Keratinocyte (primary cell): ENCODE measurements at regions not wholly inside any gene's neighbourhood (a gene's known extent, or its start where the extent isn't known, plus 50 kb on each side); places are given as distances from the start of the nearest gene placed in this dataset.
"Not testable (repeated sequence)": the region's sequence is repeated elsewhere in the genome, so short reads cannot be mapped to it uniquely, and the experiment has no call there.

ENCODE experiments used
- DNase-seq: peaks from one replicate; pipeline ENCODE4 v3.0.0-alpha.2; 2011; ENCODE audit warnings: low read depth, missing footprints, low spot score
- FAIRE-seq: peaks from 2 replicates; lab custom pipeline; 2011; peaks lifted over from hg19 to GRCh38; lab: Jason Lieb, UNC
- H2AFZ ChIP-seq: 2 replicates; pipeline ENCODE4 v1.6.0; 2012; ENCODE audit warnings: low read length, control low read depth, inconsistent platforms; ENCODE audit not compliant: control insufficient read depth
- H3K27ac ChIP-seq: 2 replicates; pipeline ENCODE4 v1.5.1; 2011; ENCODE audit warnings: low read length; ENCODE audit not compliant: control insufficient read depth, insufficient read depth
- H3K27me3 ChIP-seq: 3 replicates; pipeline ENCODE4 v1.6.0; 2011; ENCODE audit warnings: low read length; ENCODE audit not compliant: control insufficient read depth, insufficient read depth; ENCODE audit errors: extremely low read depth
- H3K36me3 ChIP-seq, 2 experiments: 2 replicates in 1 of 2; 3 replicates in 1 of 2; pipeline ENCODE4 v1.5.1; 2011; ENCODE audit warnings: low read length in 2 of 2, mild to moderate bottlenecking in 1 of 2; ENCODE audit not compliant: control insufficient read depth in 2 of 2, insufficient read depth in 2 of 2; ENCODE audit errors: extremely low read depth in 1 of 2
- H3K4me1 ChIP-seq: 3 replicates; pipeline ENCODE4 v1.5.1; 2011; ENCODE audit warnings: low read length; ENCODE audit not compliant: control insufficient read depth, insufficient read depth; ENCODE audit errors: extremely low read depth
- H3K4me2 ChIP-seq: 3 replicates; pipeline ENCODE4 v1.6.0; 2011; ENCODE audit warnings: low read depth, low read length; ENCODE audit not compliant: control insufficient read depth, insufficient read depth; ENCODE audit errors: extremely low read depth
- H3K4me3 ChIP-seq, 3 experiments: fragments of 200-600 bp in 1 of 3; sonication (generic) in 1 of 3; 2 replicates in 2 of 3; 3 replicates in 1 of 3; pipeline ENCODE4 v1.5.1; 2011 to 2016; ENCODE audit warnings: low read length in 3 of 3, mild to moderate bottlenecking in 3 of 3, control low read depth in 2 of 3, inconsistent platforms in 1 of 3, low read depth in 1 of 3, mixed read lengths in 1 of 3, mixed run types in 1 of 3, moderate library complexity in 1 of 3; ENCODE audit not compliant: control insufficient read depth in 2 of 3, insufficient read depth in 2 of 3; ENCODE audit errors: extremely low read depth in 1 of 3
- H3K79me2 ChIP-seq: 2 replicates; pipeline ENCODE4 v1.6.0; 2012; ENCODE audit warnings: low read length; ENCODE audit not compliant: control insufficient read depth, insufficient read depth
- H3K9ac ChIP-seq: 3 replicates; pipeline ENCODE4 v1.6.0; 2011; ENCODE audit warnings: low read length; ENCODE audit not compliant: control insufficient read depth, insufficient read depth; ENCODE audit errors: extremely low read depth
- H3K9me1 ChIP-seq: 3 replicates; pipeline ENCODE4 v1.6.0; 2011; ENCODE audit warnings: low read length; ENCODE audit not compliant: control insufficient read depth, insufficient read depth; ENCODE audit errors: extremely low read depth
- H3K9me3 ChIP-seq: 2 replicates; pipeline ENCODE4 v1.5.1; 2012; ENCODE audit warnings: low read depth, low read length; ENCODE audit not compliant: control insufficient read depth
- H4K20me1 ChIP-seq: 3 replicates; pipeline ENCODE4 v1.6.0; 2011; ENCODE audit warnings: low read length; ENCODE audit not compliant: control insufficient read depth, insufficient read depth; ENCODE audit errors: extremely low read depth
- CTCF ChIP-seq, 3 experiments: IDR thresholded peaks in 1 of 3; conservative IDR thresholded peaks in 1 of 3; optimal IDR thresholded peaks in 1 of 3; 2 replicates in 2 of 3; 3 replicates in 1 of 3; pipeline versions ENCODE3 to v1.5.1; 2011; ENCODE audit warnings: low read length in 3 of 3, mild to moderate bottlenecking in 3 of 3, moderate library complexity in 2 of 3, control low read depth in 1 of 3, inconsistent platforms in 1 of 3; ENCODE audit not compliant: insufficient read depth in 2 of 3; ENCODE audit errors: extremely low read depth in 1 of 3
- EZH2 ChIP-seq: IDR thresholded peaks from one replicate; pipeline ENCODE4 v1.6.1; 2012; ENCODE audit warnings: inconsistent platforms, mild to moderate bottlenecking, low read length, moderate library complexity
- dilution Hi-C: fragments of 300-500 bp; cut with MboI; formaldehyde crosslinking; loops from one replicate; pipeline ENCODE4 v1.7.0; 2020; ENCODE audit warnings: low sequenced_read_pairs; ENCODE audit not compliant: extremely low pct_ligation_motif_present

DNA sequence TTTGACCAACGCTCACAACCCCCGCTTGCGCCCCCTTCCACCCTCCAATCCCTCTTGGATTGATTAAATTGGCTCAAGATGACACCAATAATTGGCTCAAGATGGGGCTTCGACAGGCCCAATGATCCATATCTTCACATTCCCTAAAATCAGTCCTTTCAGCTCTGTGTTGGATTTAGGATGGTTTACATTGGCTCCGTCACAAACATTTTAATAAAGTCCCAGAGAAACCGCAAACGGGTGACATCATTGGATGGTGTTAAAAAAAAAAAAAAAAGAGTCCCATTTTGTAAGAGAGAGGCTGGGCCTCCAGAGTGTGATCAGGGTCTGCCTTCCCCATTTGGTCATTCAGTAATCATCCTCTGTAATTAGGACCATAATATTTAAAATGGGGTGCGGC is 113.4 kb upstream of the MRPS22 start:
- no peak overlapping the region for H2AFZ ChIP-seq
- dilution Hi-C loops: no loop called here
- no peaks in the 10 kb centered on the region for H3K9me1 ChIP-seq
- FAIRE-seq (no peak), DNase-seq (no peak)
- H3K4me1 ChIP-seq: peaks cover 15% of the 10 kb centered on the region
- no peak overlapping the region for H3K9ac ChIP-seq
- H3K79me2 ChIP-seq: no peaks in the 10 kb centered on the region
- H3K27ac ChIP-seq: no peak overlapping the region
- TF ChIP-seq EZH2 (no peak), CTCF (optimal IDR thresholded peaks at IDR 0.05 in 1 of 3, IDR thresholded peaks at IDR 0.05 in 1 of 3, conservative IDR thresholded peaks at IDR 0.05 in 1 of 3; ENCODE audit: extremely low read depth in 1 of 3, insufficient read depth in 2 of 3, low read length in 3 of 3) (no peak)
- H3K9me3 ChIP-seq: no peaks in the 10 kb centered on the region
- H4K20me1 ChIP-seq: no peaks in the 10 kb centered on the region
- no peak overlapping the region for H3K4me2 ChIP-seq
- H3K4me3 ChIP-seq: no peak overlapping the region
- H3K36me3 ChIP-seq: no peaks in the 10 kb centered on the region
- no peaks in the 10 kb centered on the region for H3K27me3 ChIP-seq

GRCh38 chr3:139231555-139232281 is 112.1 kb upstream of the MRPS22 start:
- Histone ChIP-seq H3K9me3 (no peaks in the 10 kb centered on the region), H3K36me3 (no peaks in the 10 kb centered on the region), H3K9me1 (no peaks in the 10 kb centered on the region), H3K4me1 (peaks cover 19% of the 10 kb centered on the region), H3K27me3 (no peaks in the 10 kb centered on the region), H2AFZ (no peak overlapping the region), H3K27ac (no peak overlapping the region), H3K4me3 (no peak overlapping the region), H4K20me1 (no peaks in the 10 kb centered on the region), H3K79me2 (no peaks in the 10 kb centered on the region), H3K4me2 (no peak overlapping the region), H3K9ac (no peak overlapping the region)
- no peak for DNase-seq
- no peak for FAIRE-seq
- no peak for TF ChIP-seq CTCF (optimal IDR thresholded peaks at IDR 0.05 in 1 of 3, IDR thresholded peaks at IDR 0.05 in 1 of 3, conservative IDR thresholded peaks at IDR 0.05 in 1 of 3; ENCODE audit: extremely low read depth in 1 of 3, insufficient read depth in 2 of 3, low read length in 3 of 3)
- TF ChIP-seq EZH2: no peak
- dilution Hi-C loops: no loop called here

DNA sequence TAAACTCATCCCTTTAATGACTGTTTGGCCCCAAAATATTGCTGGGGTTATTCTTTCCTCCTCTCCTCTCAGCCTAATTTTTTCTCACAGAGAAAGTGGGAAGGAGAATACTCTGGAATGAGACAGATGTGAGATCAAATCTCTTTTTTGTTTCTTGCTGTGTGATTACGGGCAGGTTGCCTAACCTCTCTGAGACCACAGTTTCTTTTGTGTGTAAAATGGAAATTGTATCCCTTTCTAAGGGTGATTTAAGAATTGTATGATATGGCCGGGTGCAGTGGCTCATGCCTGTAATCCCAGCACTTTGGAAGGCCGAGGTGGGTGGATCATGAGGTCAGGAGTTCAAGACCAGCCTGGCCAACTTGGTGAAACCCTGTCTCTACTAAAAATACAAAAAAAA is 111.5 kb upstream of the MRPS22 start:
- H3K9ac ChIP-seq, H3K36me3 ChIP-seq, H2AFZ ChIP-seq, H3K9me1 ChIP-seq, H3K27me3 ChIP-seq, H3K4me2 ChIP-seq, H3K27ac ChIP-seq, dilution Hi-C loops, H3K4me3 ChIP-seq, H4K20me1 ChIP-seq, H3K79me2 ChIP-seq, FAIRE-seq, H3K9me3 ChIP-seq, DNase-seq: not testable (repeated sequence)
- H3K4me1 ChIP-seq: peaks cover 19% of the 10 kb centered on the region
